Fibroblast of pulmonary artery (primary cell): ENCODE measurements at regions not wholly inside any gene's neighbourhood (a gene's known extent, or its start where the extent isn't known, plus 50 kb on each side); places are given as distances from the start of the nearest gene placed in this dataset.

Source experiments
- DNase-seq: peaks from one replicate; pipeline ENCODE4 v3.0.0-alpha.2; 2010; ENCODE audit warnings: low read depth
- H3K4me3 ChIP-seq: replicated peaks from 2 replicates; pipeline ENCODE4 v1.5.1; 2011; ENCODE audit warnings: low read depth, mild to moderate bottlenecking, control low read depth, low read length, moderate library complexity
- CTCF ChIP-seq: IDR thresholded peaks from 2 replicates; pipeline ENCODE4 v1.5.1; 2011; ENCODE audit warnings: mild to moderate bottlenecking, control low read depth, low read length, inconsistent platforms; ENCODE audit errors: missing control alignments

DNA sequence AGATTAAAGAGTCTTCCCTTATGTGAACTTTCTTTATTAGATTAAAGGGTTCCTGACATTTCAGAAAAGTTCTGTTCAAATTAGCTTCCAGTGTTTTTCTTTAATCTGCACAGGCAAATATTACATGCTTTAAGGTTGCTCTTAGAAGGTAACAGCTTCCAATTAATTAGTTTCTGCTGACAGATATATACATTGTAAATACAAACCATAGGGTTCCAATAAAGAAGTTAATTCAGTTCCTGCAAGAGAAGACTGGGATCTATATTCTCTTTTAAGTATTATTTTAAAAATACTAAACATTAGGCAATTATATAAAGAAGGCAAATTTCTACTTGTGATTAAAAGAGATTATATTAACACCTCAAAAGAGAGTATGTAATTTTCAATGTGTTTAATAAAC, 795.7 kb downstream of the MAT2B start:
- no peak overlapping the region for H3K4me3 ChIP-seq
- no peak for TF ChIP-seq CTCF

GRCh38 chr5:164301708-164302107, 796.3 kb downstream of the MAT2B start:
- TF ChIP-seq CTCF, result no peak
- DNase-seq, result no peak
- no peak overlapping the region for H3K4me3 ChIP-seq

More for the DNA sequence above, 795.7 kb downstream of the MAT2B start:
- DNase-seq, result no peak

DNA sequence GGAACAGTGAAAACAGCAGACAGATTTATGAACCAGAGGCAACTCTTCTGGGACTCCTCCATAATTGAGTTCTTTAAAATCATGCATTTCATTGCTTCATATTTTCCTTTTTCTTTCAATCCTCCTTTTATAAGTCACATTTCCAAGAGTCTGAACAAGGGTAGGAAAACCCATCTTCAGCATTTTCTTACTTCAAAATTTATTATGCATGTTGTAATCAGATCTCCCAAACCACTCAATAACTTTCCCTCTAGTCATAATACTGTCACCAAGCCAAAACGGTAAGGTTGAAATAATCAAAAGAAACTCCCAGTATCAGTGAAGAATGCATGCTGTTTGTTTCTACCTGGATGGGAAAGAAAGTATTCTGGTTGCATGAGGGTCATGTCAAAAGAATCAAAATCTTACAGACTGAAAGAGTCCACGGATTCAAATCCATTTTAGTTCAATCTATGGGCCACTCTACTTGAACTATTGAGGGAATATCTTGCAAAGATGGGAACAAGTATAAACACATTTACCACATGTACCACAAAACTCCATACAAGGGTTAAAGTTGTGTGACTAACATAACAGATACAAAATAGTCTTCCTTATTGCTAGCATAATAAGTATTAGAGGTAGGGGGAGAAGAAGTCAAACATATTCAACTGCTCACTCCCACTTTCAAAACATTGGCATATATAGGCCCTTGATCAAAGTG, 797.3 kb downstream of the MAT2B start:
- no peak for TF ChIP-seq CTCF
- no peak overlapping the region for H3K4me3 ChIP-seq
- peak; percentile 9 for DNase-seq

- no peak overlapping the region for H3K4me3 ChIP-seq
- no peak for TF ChIP-seq CTCF
- no peak for DNase-seq
Measured at GRCh38 chr5:164303646-164304215, 798.3 kb downstream of the MAT2B start.

DNA sequence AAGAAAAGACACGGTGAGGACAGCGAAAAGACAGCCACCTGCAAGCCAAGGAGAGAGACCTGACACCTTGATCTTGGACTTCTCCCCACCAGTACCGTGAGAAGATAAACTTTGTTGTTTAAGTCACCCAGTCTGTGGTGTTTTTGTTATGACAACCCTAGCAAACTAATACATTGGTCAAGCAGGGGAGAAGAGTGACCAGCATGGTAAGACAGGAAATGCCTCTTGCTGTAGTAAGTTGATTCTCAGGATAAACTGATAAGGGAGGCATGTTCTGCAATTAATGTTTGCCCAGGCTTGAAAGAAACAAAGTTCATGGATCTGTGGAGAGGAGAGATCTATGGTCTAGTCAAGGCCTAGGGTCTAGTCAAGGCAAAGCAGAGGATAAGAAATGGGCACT, 801.2 kb downstream of the MAT2B start:
- DNase-seq, result peak; percentile 64
- no peak overlapping the region for H3K4me3 ChIP-seq
- TF ChIP-seq CTCF, result no peak

DNA sequence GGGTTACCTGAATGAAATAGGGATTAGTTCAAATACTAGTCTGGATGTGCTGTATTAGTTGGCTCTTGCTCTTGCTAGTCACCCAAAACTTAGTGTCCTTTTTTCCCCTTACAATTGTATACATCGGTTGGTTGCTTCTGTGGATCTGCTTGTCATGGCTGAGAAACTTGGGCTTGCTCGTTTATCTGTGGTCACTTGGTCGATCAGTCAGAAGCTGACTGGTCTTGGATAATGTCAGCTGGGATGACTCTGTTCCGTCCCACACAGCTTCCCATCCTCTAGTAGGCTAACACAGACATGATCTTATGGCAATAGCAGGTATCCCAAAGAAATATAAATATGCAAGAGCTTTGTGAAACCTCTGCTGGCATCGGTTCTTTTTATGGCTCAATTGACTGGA, 807.4 kb downstream of the MAT2B start:
- no peak for DNase-seq
- H3K4me3 ChIP-seq, result no peak overlapping the region
- no peak for TF ChIP-seq CTCF

- no peak overlapping the region for H3K4me3 ChIP-seq
- no peak for DNase-seq
- no peak for TF ChIP-seq CTCF
Measured at GRCh38 chr5:164317676-164318075, 812.3 kb downstream of the MAT2B start.
